ENCODE measurements at regions not wholly inside any gene's neighbourhood (a gene's known extent, or its start where the extent isn't known, plus 50 kb on each side); places are given as distances from the start of the nearest gene placed in this dataset.

GRCh38 chrX:9207142-9207541 is 173.2 kb upstream of the FAM9B start:
- H3K9me2 ChIP-seq (replicated peaks; ENCODE audit: insufficient read depth, low read length), result no peaks in the 10 kb centered on the region
- H3K79me2 ChIP-seq (ENCODE audit: insufficient read depth, low read length), result no peaks in the 10 kb centered on the region
- no peaks in the 10 kb centered on the region for H3K36me3 ChIP-seq (ENCODE audit: low read length)
- no peak overlapping the region for H3K4me2 ChIP-seq (ENCODE audit: low read depth, low read length, poor library complexity, severe bottlenecking)
- no peak for TF ChIP-seq CTCF (IDR thresholded peaks at IDR 0.05; ENCODE audit: insufficient read depth, low read length, poor library complexity, severe bottlenecking)
- TF ChIP-seq EZH2phosphoT487 (conservative IDR thresholded peaks at IDR 0.05; ENCODE audit: low read length), result no peak
- H3K4me3 ChIP-seq (ENCODE audit: insufficient read depth, low read length, poor library complexity, severe bottlenecking), result no peak overlapping the region
- no peak overlapping the region for H2AFZ ChIP-seq (ENCODE audit: low read depth, low read length, severe bottlenecking)
- H3K9ac ChIP-seq (ENCODE audit: low read length), result no peak overlapping the region
- H3K27me3 ChIP-seq (ENCODE audit: low read length), result no peaks in the 10 kb centered on the region
- H4K20me1 ChIP-seq (ENCODE audit: low read depth, low read length), result no peaks in the 10 kb centered on the region
- no peaks in the 10 kb centered on the region for H3F3A ChIP-seq (ENCODE audit: insufficient read depth)
- H3K27ac ChIP-seq (ENCODE audit: low read depth, low read length), result no peak overlapping the region
- no peaks in the 10 kb centered on the region for H3K9me3 ChIP-seq (ENCODE audit: insufficient read depth, low read length)

- Histone ChIP-seq H3K4me2 (ENCODE audit: low read depth, low read length, poor library complexity, severe bottlenecking) (no peak overlapping the region), H3K79me2 (ENCODE audit: insufficient read depth, low read length) (no peaks in the 10 kb centered on the region), H4K20me1 (ENCODE audit: low read depth, low read length) (no peaks in the 10 kb centered on the region), H3K9me2 (replicated peaks; ENCODE audit: insufficient read depth, low read length) (no peaks in the 10 kb centered on the region), H3F3A (ENCODE audit: insufficient read depth) (no peaks in the 10 kb centered on the region), H3K9me3 (ENCODE audit: insufficient read depth, low read length) (no peaks in the 10 kb centered on the region), H3K27ac (ENCODE audit: low read depth, low read length) (no peak overlapping the region), H3K27me3 (ENCODE audit: low read length) (no peaks in the 10 kb centered on the region), H3K4me3 (ENCODE audit: insufficient read depth, low read length, poor library complexity, severe bottlenecking) (no peak overlapping the region), H3K36me3 (ENCODE audit: low read length) (no peaks in the 10 kb centered on the region), H3K9ac (ENCODE audit: low read length) (no peak overlapping the region), H2AFZ (ENCODE audit: low read depth, low read length, severe bottlenecking) (no peak overlapping the region)
- TF ChIP-seq EZH2phosphoT487 (conservative IDR thresholded peaks at IDR 0.05; ENCODE audit: low read length) (no peak), CTCF (IDR thresholded peaks at IDR 0.05; ENCODE audit: insufficient read depth, low read length, poor library complexity, severe bottlenecking) (no peak)
These were observed 177.3 kb upstream of the FAM9B start for GRCh38 chrX:9211269-9211668.

- no peaks in the 10 kb centered on the region for H4K20me1 ChIP-seq (ENCODE audit: low read depth, low read length)
- H3K4me3 ChIP-seq (ENCODE audit: insufficient read depth, low read length, poor library complexity, severe bottlenecking), result no peak overlapping the region
- no peaks in the 10 kb centered on the region for H3F3A ChIP-seq (ENCODE audit: insufficient read depth)
- H3K27me3 ChIP-seq (ENCODE audit: low read length), result no peaks in the 10 kb centered on the region
- no peaks in the 10 kb centered on the region for H3K9me2 ChIP-seq (replicated peaks; ENCODE audit: insufficient read depth, low read length)
- H2AFZ ChIP-seq (ENCODE audit: low read depth, low read length, severe bottlenecking), result no peak overlapping the region
- H3K79me2 ChIP-seq (ENCODE audit: insufficient read depth, low read length), result no peaks in the 10 kb centered on the region
- H3K36me3 ChIP-seq (ENCODE audit: low read length), result no peaks in the 10 kb centered on the region
- H3K9ac ChIP-seq (ENCODE audit: low read length), result no peak overlapping the region
- no peaks in the 10 kb centered on the region for H3K9me3 ChIP-seq (ENCODE audit: insufficient read depth, low read length)
- no peak overlapping the region for H3K4me2 ChIP-seq (ENCODE audit: low read depth, low read length, poor library complexity, severe bottlenecking)
- no peak overlapping the region for H3K27ac ChIP-seq (ENCODE audit: low read depth, low read length)
- TF ChIP-seq CTCF (IDR thresholded peaks at IDR 0.05; ENCODE audit: insufficient read depth, low read length, poor library complexity, severe bottlenecking) (no peak), EZH2phosphoT487 (conservative IDR thresholded peaks at IDR 0.05; ENCODE audit: low read length) (no peak)
These were observed 187.9 kb upstream of the FAM9B start for GRCh38 chrX:9221781-9222180.

- Histone ChIP-seq H3K4me3 (ENCODE audit: insufficient read depth, low read length, poor library complexity, severe bottlenecking) (no peak overlapping the region), H2AFZ (ENCODE audit: low read depth, low read length, severe bottlenecking) (no peak overlapping the region)
- no peak for TF ChIP-seq CTCF (IDR thresholded peaks at IDR 0.05; ENCODE audit: insufficient read depth, low read length, poor library complexity, severe bottlenecking)
- TF ChIP-seq EZH2phosphoT487 (conservative IDR thresholded peaks at IDR 0.05; ENCODE audit: low read length), result no peak
These were observed 188.4 kb upstream of the FAM9B start for GRCh38 chrX:9222299-9222698.

More at GRCh38 chrX:9222299-9222698, 188.4 kb upstream of the FAM9B start:
- no peaks in the 10 kb centered on the region for H4K20me1 ChIP-seq (ENCODE audit: low read depth, low read length)
- no peaks in the 10 kb centered on the region for H3K9me2 ChIP-seq (replicated peaks; ENCODE audit: insufficient read depth, low read length)
- no peak overlapping the region for H3K4me2 ChIP-seq (ENCODE audit: low read depth, low read length, poor library complexity, severe bottlenecking)
- H3K9ac ChIP-seq (ENCODE audit: low read length), result no peak overlapping the region
- H3K9me3 ChIP-seq (ENCODE audit: insufficient read depth, low read length), result no peaks in the 10 kb centered on the region
- H3K36me3 ChIP-seq (ENCODE audit: low read length), result no peaks in the 10 kb centered on the region
- no peaks in the 10 kb centered on the region for H3K79me2 ChIP-seq (ENCODE audit: insufficient read depth, low read length)
- H3K27me3 ChIP-seq (ENCODE audit: low read length), result no peaks in the 10 kb centered on the region
- H3K27ac ChIP-seq (ENCODE audit: low read depth, low read length), result no peak overlapping the region
- no peaks in the 10 kb centered on the region for H3F3A ChIP-seq (ENCODE audit: insufficient read depth)

All from SU-DHL-6 (cell line).